GM12875 (cell line): ENCODE measurements at regions not wholly inside any gene's neighbourhood (a gene's known extent, or its start where the extent isn't known, plus 50 kb on each side); places are given as distances from the start of the nearest gene placed in this dataset.
"Not testable (repeated sequence)": the region's sequence is repeated elsewhere in the genome, so short reads cannot be mapped to it uniquely, and the experiment has no call there.

ENCODE experiments used
- H3K4me3 ChIP-seq: one replicate; pipeline ENCODE4 v1.5.1; 2011; ENCODE audit warnings: low read depth, low read length, control low read depth
- TF ChIP-seq, protein P1 (sequence below): IDR thresholded peaks from 2 replicates; pipeline ENCODE4 v1.5.1; 2011; ENCODE audit warnings: low read depth, mild to moderate bottlenecking, control low read depth, inconsistent platforms, low read length, moderate library complexity, borderline replicate concordance; ENCODE audit not compliant: insufficient read depth

- no peak overlapping the region for H3K4me3 ChIP-seq
- TF ChIP-seq, protein P1, sequence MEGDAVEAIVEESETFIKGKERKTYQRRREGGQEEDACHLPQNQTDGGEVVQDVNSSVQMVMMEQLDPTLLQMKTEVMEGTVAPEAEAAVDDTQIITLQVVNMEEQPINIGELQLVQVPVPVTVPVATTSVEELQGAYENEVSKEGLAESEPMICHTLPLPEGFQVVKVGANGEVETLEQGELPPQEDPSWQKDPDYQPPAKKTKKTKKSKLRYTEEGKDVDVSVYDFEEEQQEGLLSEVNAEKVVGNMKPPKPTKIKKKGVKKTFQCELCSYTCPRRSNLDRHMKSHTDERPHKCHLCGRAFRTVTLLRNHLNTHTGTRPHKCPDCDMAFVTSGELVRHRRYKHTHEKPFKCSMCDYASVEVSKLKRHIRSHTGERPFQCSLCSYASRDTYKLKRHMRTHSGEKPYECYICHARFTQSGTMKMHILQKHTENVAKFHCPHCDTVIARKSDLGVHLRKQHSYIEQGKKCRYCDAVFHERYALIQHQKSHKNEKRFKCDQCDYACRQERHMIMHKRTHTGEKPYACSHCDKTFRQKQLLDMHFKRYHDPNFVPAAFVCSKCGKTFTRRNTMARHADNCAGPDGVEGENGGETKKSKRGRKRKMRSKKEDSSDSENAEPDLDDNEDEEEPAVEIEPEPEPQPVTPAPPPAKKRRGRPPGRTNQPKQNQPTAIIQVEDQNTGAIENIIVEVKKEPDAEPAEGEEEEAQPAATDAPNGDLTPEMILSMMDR, result no peak
These were observed 77.6 kb upstream of the CCDC80 start for GRCh38 chr3:112718516-112718915.

GRCh38 chr3:112709911-112710310, 69.0 kb upstream of the CCDC80 start:
- TF ChIP-seq, protein P1, result no peak
- H3K4me3 ChIP-seq, result no peak overlapping the region

DNA sequence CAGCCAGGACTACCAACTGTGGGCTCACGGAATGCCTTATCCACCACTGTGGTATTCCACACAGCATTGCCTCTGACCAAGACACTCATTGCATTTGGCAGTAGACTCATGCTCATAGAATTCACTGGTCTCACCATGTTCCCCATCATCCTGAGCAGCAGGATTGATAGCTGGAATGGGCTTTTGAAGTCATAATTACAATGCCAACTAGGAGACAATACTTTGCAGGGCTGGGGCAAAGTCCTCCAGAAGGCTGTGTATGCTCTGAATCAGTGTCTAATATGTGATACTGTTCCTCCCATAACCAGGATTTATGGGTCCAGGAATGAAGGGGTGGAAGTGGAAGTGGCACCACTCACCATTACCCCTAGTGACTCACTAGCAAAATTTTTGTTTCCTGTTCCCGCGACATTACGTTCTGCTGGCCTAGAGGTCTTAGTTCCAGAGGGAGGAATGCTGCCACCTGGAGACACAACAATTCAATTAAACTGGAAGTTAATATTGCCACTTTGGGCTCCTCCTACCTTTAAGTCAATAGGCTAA, 58.6 kb upstream of the CCDC80 start:
- no peak overlapping the region for H3K4me3 ChIP-seq
- TF ChIP-seq, protein P1, result no peak

GRCh38 chr3:112698442-112698841, 57.5 kb upstream of the CCDC80 start:
- H3K4me3 ChIP-seq, result not testable (repeated sequence)

- not testable (repeated sequence) for H3K4me3 ChIP-seq
These were observed 55.3 kb upstream of the CCDC80 start for GRCh38 chr3:112696244-112696643.

- not testable (repeated sequence) for H3K4me3 ChIP-seq
These were observed 54.6 kb upstream of the CCDC80 start for GRCh38 chr3:112695377-112696108.

- H3K4me3 ChIP-seq, result not testable (repeated sequence)
These were observed 54.0 kb upstream of the CCDC80 start for GRCh38 chr3:112694906-112695305.

DNA sequence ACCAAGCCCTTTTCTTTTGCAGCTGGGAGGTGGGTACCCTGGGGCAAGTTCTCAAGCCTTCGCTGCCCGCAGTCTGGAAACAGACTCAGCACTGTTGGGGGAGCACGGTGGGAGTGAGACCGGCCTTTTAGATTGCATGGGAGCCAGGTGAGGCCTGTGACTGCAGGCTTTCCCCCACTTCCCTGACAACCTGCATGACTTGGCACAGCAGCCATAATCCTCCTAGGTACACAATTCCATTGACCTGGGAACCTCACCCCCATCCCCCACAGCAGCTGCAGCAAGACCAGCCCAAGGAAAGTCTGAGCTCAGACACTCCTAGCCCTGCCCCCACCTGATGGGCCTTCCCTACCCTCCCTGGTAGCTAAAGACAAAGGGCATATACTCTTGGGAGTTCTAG, 52.2 kb upstream of the CCDC80 start:
- TF ChIP-seq, protein P1, result no peak
- no peak overlapping the region for H3K4me3 ChIP-seq
